K562 (cell line): ENCODE measurements at regions not wholly inside any gene's neighbourhood (a gene's known extent, or its start where the extent isn't known, plus 50 kb on each side); places are given as distances from the start of the nearest gene placed in this dataset.
"Not testable (repeated sequence)": the region's sequence is repeated elsewhere in the genome, so short reads cannot be mapped to it uniquely, and the experiment has no call there.

Experiments used
- ATAC-seq: fragments of 200-7000 bp; cut with Tn5 transposase; 3 replicates; pipeline ENCODE4 v1.9.1; 2020; ENCODE audit warnings: moderate library complexity
- BruUV-seq: library from RNA; stranded (reverse); fragments of 400-500 nt; replicated peaks from 2 replicates; lab custom pipeline; 2021; lab: Mats Ljungman, UMichigan
- CTCF ChIA-PET: fragments of 300-600 bp; formaldehyde crosslinking; extraction: SDS; loops from one replicate; lab custom pipeline; 2021; ENCODE audit warnings: low intra/inter-chr PET ratio; lab: Yijun Ruan, JAX
- POLR2A ChIA-PET: fragments of 300-600, 350-650 bp; sonication (Branson Sonifier 250); formaldehyde crosslinking; extraction: SDS; loops from one replicate; lab custom pipeline; 2021; ENCODE audit warnings: antibody characterized with exemption, inconsistent platforms; lab: Yijun Ruan, JAX
- DNase-seq, 4 experiments: peaks; one replicate each; pipeline versions ENCODE4 v3.0.0 to v3.0.0-alpha.2; 2011 to 2018; ENCODE audit warnings: low spot score in 3 of 4, mixed read lengths in 3 of 4; ENCODE audit errors: extremely low read depth in 1 of 4
- FAIRE-seq: peaks from 2 replicates; lab custom pipeline; 2011; peaks lifted over from hg19 to GRCh38; lab: Jason Lieb, UNC
- H2AFZ ChIP-seq: 2 replicates; pipeline ENCODE4 v1.6.0; 2011; ENCODE audit warnings: low read depth, low read length, control low read depth, inconsistent platforms
- H3K27ac ChIP-seq: fragments of 200-600 bp; 3 replicates; pipeline ENCODE4 v1.8.0; 2011; ENCODE audit warnings: low read depth, mild to moderate bottlenecking, control low read depth, inconsistent platforms, low read length, moderate library complexity, mixed read lengths; ENCODE audit errors: extremely low read depth
- H3K27me3 ChIP-seq, 2 experiments: fragments of 300-600 bp in 1 of 2; 2 replicates in 1 of 2; 3 replicates in 1 of 2; pipeline versions ENCODE4 v1.6.0 to v1.8.0; 2011; ENCODE audit warnings: inconsistent platforms in 2 of 2, low read length in 2 of 2, mild to moderate bottlenecking in 1 of 2, mixed read lengths in 1 of 2, moderate library complexity in 1 of 2; ENCODE audit not compliant: control insufficient read depth in 2 of 2, insufficient read depth in 2 of 2
- H3K36me3 ChIP-seq: fragments of 300-600 bp; 3 replicates; pipeline ENCODE4 v1.8.0; 2011; ENCODE audit warnings: mild to moderate bottlenecking, low read length, inconsistent platforms; ENCODE audit not compliant: control insufficient read depth, insufficient read depth
- H3K4me1 ChIP-seq, 2 experiments: fragments of 200-600 bp in 1 of 2; replicated peaks in 1 of 2; 2 replicates in 1 of 2; 3 replicates in 1 of 2; pipeline versions ENCODE4 v1.5.1 to v1.8.0; 2011; ENCODE audit warnings: inconsistent platforms in 2 of 2, low read length in 2 of 2, mild to moderate bottlenecking in 1 of 2, mixed read lengths in 1 of 2, moderate library complexity in 1 of 2; ENCODE audit not compliant: control insufficient read depth in 2 of 2, insufficient read depth in 2 of 2
- H3K4me2 ChIP-seq: 2 replicates; pipeline ENCODE4 v1.6.1; 2011; ENCODE audit warnings: low read length, control low read depth, inconsistent platforms, mixed read lengths; ENCODE audit not compliant: insufficient read depth
- H3K4me3 ChIP-seq: fragments of 200-600 bp; sonication (generic), shearing (Covaris generic); 2 replicates; pipeline ENCODE4 v1.5.1; 2016; ENCODE audit warnings: control low read depth, inconsistent platforms
- H3K79me2 ChIP-seq: fragments of 200-600 bp; 3 replicates; pipeline ENCODE4 v1.8.0; 2011; ENCODE audit warnings: low read length, inconsistent platforms; ENCODE audit not compliant: control insufficient read depth, insufficient read depth
- H3K9ac ChIP-seq, 2 experiments: 2 replicates each; pipeline versions ENCODE4 v1.6.0 to v1.6.1; 2011; ENCODE audit warnings: low read depth in 2 of 2, low read length in 2 of 2, control low read depth in 1 of 2, inconsistent platforms in 1 of 2, mild to moderate bottlenecking in 1 of 2, mixed read lengths in 1 of 2; ENCODE audit not compliant: insufficient read depth in 1 of 2
- H3K9me1 ChIP-seq: one replicate; pipeline ENCODE4 v1.6.0; 2011; ENCODE audit warnings: inconsistent platforms, mild to moderate bottlenecking, low read length, moderate library complexity; ENCODE audit not compliant: control insufficient read depth, insufficient read depth
- H3K9me3 ChIP-seq: replicated peaks from 2 replicates; pipeline ENCODE4 v1.5.1; 2011; ENCODE audit warnings: low read depth, low read length, inconsistent platforms; ENCODE audit not compliant: control insufficient read depth, insufficient read depth
- H4K20me1 ChIP-seq: replicated peaks from 2 replicates; pipeline ENCODE4 v1.6.1; 2011; ENCODE audit warnings: low read length, inconsistent platforms, mixed read lengths; ENCODE audit not compliant: control insufficient read depth, insufficient read depth
- REST ChIP-seq, 2 experiments: fragments of 450-650 bp; formaldehyde crosslinking in 1 of 2; IDR thresholded peaks; 2 replicates each; pipeline versions ENCODE4 v1.4.0 to v1.6.1; 2014 to 2020; ENCODE audit warnings: mild to moderate bottlenecking in 2 of 2, borderline replicate concordance in 1 of 2, low read depth in 1 of 2
- ZNF316 ChIP-seq: fragments of 450-650 bp; IDR thresholded peaks from 2 replicates; pipeline ENCODE4 v1.6.1; 2016
- WGBS: fragments of 100-300 bp; shearing (Covaris generic); methylation state at CpG from one replicate; pipeline ENCODE4 v1.1.6; 2016; ENCODE audit warnings: low coverage, mixed read lengths; ENCODE audit not compliant: insufficient coverage; ENCODE audit errors: missing lambda C conversion rate; 5-methylcytosine and 5-hydroxymethylcytosine counted together
- in situ Hi-C: fragments of 300-500 bp; cut with MboI; formaldehyde crosslinking; loops from 4 replicates; pipeline ENCODE4 v1.15.0; 2018; ENCODE audit warnings: inconsistent platforms, mixed read lengths
- intact Hi-C: fragments of 100-400 bp; cut with micrococcal nuclease; formaldehyde crosslinking; loops from 2 replicates; pipeline ENCODE4 v1.14.2; 2022

GRCh38 chr13:26488236-26489003 is 69.1 kb upstream of the WASF3 start (continued):
- TF ChIP-seq REST (IDR thresholded peaks at IDR 0.05; ENCODE audit: borderline replicate concordance): no peak
- no peak for TF ChIP-seq REST (CRISPR knock-in tag; IDR thresholded peaks at IDR 0.05; ENCODE audit: low read depth)
- TF ChIP-seq ZNF316: no peak

GRCh38 chr13:26492301-26492700 is 65.2 kb upstream of the WASF3 start:
- H3K27ac ChIP-seq, H3K4me2 ChIP-seq, FAIRE-seq, H3K9ac ChIP-seq, CTCF ChIA-PET, intact Hi-C loops, H3K4me3 ChIP-seq, BruUV-seq, H4K20me1 ChIP-seq, H2AFZ ChIP-seq, in situ Hi-C loops, H3K36me3 ChIP-seq, H3K4me1 ChIP-seq, ATAC-seq, H3K9me1 ChIP-seq, DNase-seq, H3K79me2 ChIP-seq, H3K9me3 ChIP-seq, POLR2A ChIA-PET: not testable (repeated sequence)
- H3K27me3 ChIP-seq: peaks cover 2 to 19% of the 10 kb centered on the region in 2 experiments; a peak in 3 of 5 replicates
- 5% methylated on average over 5 of the region's 5 CpGs for WGBS
